Colonic mucosa (tissue), 4 donors: ENCODE measurements at regions not wholly inside any gene's neighbourhood (a gene's known extent, or its start where the extent isn't known, plus 50 kb on each side); places are given as distances from the start of the nearest gene placed in this dataset.

Source experiments
- DNase-seq: peaks from one replicate; pipeline ENCODE4 v3.0.0-alpha.2; 2020
- H3K27ac ChIP-seq: fragments of 200-600 bp; one replicate; pipeline ENCODE4 v1.8.0; 2021
- H3K27me3 ChIP-seq: fragments of 200-600 bp; one replicate; pipeline ENCODE4 v1.8.0; 2021
- H3K36me3 ChIP-seq: fragments of 200-600 bp; one replicate; pipeline ENCODE4 v1.8.0; 2021
- H3K4me1 ChIP-seq: fragments of 200-600 bp; one replicate; pipeline ENCODE4 v1.8.0; 2021; ENCODE audit warnings: mild to moderate bottlenecking
- H3K4me3 ChIP-seq: fragments of 200-600 bp; one replicate; pipeline ENCODE4 v1.8.0; 2021
- H3K9ac ChIP-seq, 2 donors: one replicate each; pipeline ENCODE4 v1.7.0; 2013; ENCODE audit warnings: control low read depth in 2 of 2, low read depth in 2 of 2, low read length in 2 of 2
- H3K9me3 ChIP-seq: fragments of 200-600 bp; one replicate; pipeline ENCODE4 v1.8.0; 2021
- intact Hi-C: fragments of 100-400 bp; cut with DNase I; formaldehyde crosslinking; loops from one replicate; pipeline ENCODE4 v1.14.1; 2022
- TF ChIP-seq, protein P1 (sequence below): fragments of 200-600 bp; IDR thresholded peaks from one replicate; pipeline ENCODE4 v1.8.0; 2022; ENCODE audit warnings: antibody characterized with exemption, mild to moderate bottlenecking
- donor health status: healthy.
- donor health status: DM: no; HTN: no; CAD: no.
- donor health status: DM: no; HTN: no; CAD: no.

DNA sequence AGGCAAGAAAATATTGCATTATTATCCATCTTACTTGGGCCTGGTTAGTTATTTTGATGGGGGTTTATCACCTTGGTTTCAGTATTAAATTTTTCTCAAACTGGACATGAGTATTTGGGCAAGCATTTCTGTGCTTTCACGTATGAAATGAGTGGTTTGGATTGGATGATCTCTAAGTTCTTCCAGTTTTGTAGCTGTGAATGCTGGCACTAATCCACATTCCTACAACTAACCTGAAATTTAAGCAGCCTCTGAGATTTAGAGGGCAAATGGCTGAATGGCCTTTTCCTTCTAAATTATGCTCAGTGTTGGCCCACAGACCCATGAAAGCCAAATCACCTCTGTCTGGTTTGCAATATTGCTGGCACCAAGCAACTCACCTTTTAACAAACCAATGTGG lies 475.0 kb upstream of the B3GALT2 start:
- no peaks in the 10 kb centered on the region for H3K27me3 ChIP-seq
- no peaks in the 10 kb centered on the region for H3K4me1 ChIP-seq
- H3K27ac ChIP-seq: no peak overlapping the region
- intact Hi-C loops: no loop called here
- H3K4me3 ChIP-seq: no peak overlapping the region
- no peaks in the 10 kb centered on the region for H3K36me3 ChIP-seq
- TF ChIP-seq, protein P1, sequence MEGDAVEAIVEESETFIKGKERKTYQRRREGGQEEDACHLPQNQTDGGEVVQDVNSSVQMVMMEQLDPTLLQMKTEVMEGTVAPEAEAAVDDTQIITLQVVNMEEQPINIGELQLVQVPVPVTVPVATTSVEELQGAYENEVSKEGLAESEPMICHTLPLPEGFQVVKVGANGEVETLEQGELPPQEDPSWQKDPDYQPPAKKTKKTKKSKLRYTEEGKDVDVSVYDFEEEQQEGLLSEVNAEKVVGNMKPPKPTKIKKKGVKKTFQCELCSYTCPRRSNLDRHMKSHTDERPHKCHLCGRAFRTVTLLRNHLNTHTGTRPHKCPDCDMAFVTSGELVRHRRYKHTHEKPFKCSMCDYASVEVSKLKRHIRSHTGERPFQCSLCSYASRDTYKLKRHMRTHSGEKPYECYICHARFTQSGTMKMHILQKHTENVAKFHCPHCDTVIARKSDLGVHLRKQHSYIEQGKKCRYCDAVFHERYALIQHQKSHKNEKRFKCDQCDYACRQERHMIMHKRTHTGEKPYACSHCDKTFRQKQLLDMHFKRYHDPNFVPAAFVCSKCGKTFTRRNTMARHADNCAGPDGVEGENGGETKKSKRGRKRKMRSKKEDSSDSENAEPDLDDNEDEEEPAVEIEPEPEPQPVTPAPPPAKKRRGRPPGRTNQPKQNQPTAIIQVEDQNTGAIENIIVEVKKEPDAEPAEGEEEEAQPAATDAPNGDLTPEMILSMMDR: no peak
- no peaks in the 10 kb centered on the region for H3K9me3 ChIP-seq
- no peak overlapping the region for H3K9ac ChIP-seq
- DNase-seq: no peak

GRCh38 chr1:193660428-193660827 lies 474.0 kb upstream of the B3GALT2 start:
- H3K36me3 ChIP-seq: no peaks in the 10 kb centered on the region
- intact Hi-C loops: no loop called here
- no peaks in the 10 kb centered on the region for H3K27me3 ChIP-seq
- H3K27ac ChIP-seq: no peak overlapping the region
- no peaks in the 10 kb centered on the region for H3K4me1 ChIP-seq
- no peaks in the 10 kb centered on the region for H3K9me3 ChIP-seq
- H3K9ac ChIP-seq: no peak overlapping the region
- TF ChIP-seq, protein P1: no peak
- no peak overlapping the region for H3K4me3 ChIP-seq
- no peak for DNase-seq

- Histone ChIP-seq H3K27ac (no peak overlapping the region), H3K4me1 (no peaks in the 10 kb centered on the region), H3K4me3 (no peak overlapping the region), H3K36me3 (no peaks in the 10 kb centered on the region), H3K9me3 (no peaks in the 10 kb centered on the region), H3K9ac (no peak overlapping the region), H3K27me3 (no peaks in the 10 kb centered on the region)
- TF ChIP-seq, protein P1: no peak
- intact Hi-C loops: no loop called here
- no peak for DNase-seq
These were observed 472.3 kb upstream of the B3GALT2 start for GRCh38 chr1:193658691-193659090.

DNA sequence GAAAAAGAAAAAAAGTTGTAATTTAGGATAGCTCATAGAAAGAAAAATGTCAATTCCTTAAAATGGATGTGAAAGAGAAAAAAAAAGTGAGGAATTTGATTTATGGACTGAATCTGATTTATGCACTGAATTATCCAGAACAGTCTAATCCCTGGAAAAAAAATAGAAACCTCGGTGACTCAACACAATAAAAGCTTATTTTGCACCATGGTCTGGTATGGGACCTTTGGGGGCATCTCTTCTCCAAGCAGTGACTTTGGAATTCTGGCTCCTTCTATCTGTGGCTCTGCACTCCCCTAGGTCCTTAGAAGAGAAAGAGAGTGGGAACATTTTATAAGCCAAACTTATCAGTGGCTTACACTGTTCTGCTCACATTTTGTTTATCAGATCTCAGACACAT lies 471.7 kb upstream of the B3GALT2 start:
- Histone ChIP-seq H3K27ac (no peak overlapping the region), H3K36me3 (no peaks in the 10 kb centered on the region), H3K4me1 (no peaks in the 10 kb centered on the region), H3K9ac (no peak overlapping the region), H3K27me3 (no peaks in the 10 kb centered on the region), H3K4me3 (no peak overlapping the region), H3K9me3 (no peaks in the 10 kb centered on the region)
- no peak for DNase-seq
- intact Hi-C loops: no loop called here
- TF ChIP-seq, protein P1: no peak

GRCh38 chr1:193657552-193657951 lies 471.1 kb upstream of the B3GALT2 start:
- no peaks in the 10 kb centered on the region for H3K27me3 ChIP-seq
- intact Hi-C loops: no loop called here
- H3K27ac ChIP-seq: no peak overlapping the region
- no peak overlapping the region for H3K9ac ChIP-seq
- H3K36me3 ChIP-seq: no peaks in the 10 kb centered on the region
- TF ChIP-seq, protein P1: no peak
- no peaks in the 10 kb centered on the region for H3K4me1 ChIP-seq
- H3K9me3 ChIP-seq: no peaks in the 10 kb centered on the region
- no peak for DNase-seq
- H3K4me3 ChIP-seq: no peak overlapping the region

GRCh38 chr1:193656841-193657240 lies 470.4 kb upstream of the B3GALT2 start:
- no peak overlapping the region for H3K27ac ChIP-seq
- no peak overlapping the region for H3K9ac ChIP-seq
- H3K36me3 ChIP-seq: no peaks in the 10 kb centered on the region
- no peaks in the 10 kb centered on the region for H3K27me3 ChIP-seq
- no peaks in the 10 kb centered on the region for H3K9me3 ChIP-seq
- H3K4me3 ChIP-seq: no peak overlapping the region
- TF ChIP-seq, protein P1: no peak
- intact Hi-C loops: no loop called here
- H3K4me1 ChIP-seq: no peaks in the 10 kb centered on the region
- DNase-seq: no peak
